ENCODE measurements at regions not wholly inside any gene's neighbourhood (a gene's known extent, or its start where the extent isn't known, plus 50 kb on each side); places are given as distances from the start of the nearest gene placed in this dataset.
"Not testable (repeated sequence)": the region's sequence is repeated elsewhere in the genome, so short reads cannot be mapped to it uniquely, and the experiment has no call there.

DNA sequence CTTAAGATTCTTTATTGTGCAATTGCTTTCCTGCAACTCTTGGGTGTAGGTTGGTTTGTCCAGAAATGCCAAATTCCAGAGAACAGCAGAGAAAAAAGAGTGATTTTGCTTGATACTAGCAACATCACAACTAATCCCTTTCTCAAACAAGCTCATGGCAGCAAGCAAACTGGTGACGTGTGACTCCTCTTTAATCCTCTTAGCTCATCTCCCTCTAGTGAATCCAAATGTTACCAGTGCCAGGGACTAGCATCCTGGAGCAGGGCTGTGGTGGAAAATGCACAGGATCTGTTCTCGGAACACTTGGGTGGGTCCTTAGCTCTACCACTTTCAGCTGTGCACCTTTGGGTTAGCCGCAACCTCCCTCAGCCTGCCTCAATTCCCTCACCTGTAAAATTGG is 204.0 kb upstream of the CCL2 start:
- DNase-seq = no peak

DNA sequence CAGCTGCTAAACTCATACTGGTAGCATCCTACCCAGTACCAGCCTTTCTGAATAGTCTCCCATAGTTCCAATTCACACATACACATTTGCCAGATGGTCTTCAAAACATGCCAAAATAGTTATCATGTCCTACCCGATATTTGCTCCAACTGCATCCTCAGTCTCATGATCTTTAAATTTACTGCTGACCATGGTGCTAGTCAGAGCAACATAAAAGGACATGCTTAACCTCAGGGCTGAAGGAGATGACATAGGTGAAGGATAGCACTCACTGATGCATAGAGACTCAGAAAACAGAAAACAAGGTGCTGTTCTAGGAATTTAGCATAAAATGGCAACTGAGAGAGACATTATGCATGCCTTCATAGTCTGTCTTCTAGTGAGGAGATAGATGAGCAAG is 200.6 kb upstream of the CCL2 start:
- no peak for DNase-seq

DNA sequence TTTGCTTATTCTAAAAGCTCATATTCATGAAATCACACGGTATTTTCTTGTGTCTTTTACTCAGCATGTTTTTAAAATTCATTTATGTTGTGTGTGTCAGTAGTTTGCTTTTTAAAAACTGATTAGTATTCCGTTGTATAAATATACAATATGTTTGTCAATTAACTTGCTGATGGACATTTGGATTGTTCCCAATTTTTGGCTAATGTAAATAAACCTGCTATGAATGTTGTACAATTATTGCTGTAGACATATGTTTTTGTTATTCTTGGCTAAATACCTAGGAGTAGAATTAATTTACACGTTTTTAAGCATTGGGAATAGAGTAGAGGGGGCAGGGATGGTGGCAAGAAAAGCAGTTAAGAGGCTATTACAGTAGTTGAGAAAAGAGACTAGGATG is 199.5 kb upstream of the CCL2 start:
- DNase-seq = no peak

DNA sequence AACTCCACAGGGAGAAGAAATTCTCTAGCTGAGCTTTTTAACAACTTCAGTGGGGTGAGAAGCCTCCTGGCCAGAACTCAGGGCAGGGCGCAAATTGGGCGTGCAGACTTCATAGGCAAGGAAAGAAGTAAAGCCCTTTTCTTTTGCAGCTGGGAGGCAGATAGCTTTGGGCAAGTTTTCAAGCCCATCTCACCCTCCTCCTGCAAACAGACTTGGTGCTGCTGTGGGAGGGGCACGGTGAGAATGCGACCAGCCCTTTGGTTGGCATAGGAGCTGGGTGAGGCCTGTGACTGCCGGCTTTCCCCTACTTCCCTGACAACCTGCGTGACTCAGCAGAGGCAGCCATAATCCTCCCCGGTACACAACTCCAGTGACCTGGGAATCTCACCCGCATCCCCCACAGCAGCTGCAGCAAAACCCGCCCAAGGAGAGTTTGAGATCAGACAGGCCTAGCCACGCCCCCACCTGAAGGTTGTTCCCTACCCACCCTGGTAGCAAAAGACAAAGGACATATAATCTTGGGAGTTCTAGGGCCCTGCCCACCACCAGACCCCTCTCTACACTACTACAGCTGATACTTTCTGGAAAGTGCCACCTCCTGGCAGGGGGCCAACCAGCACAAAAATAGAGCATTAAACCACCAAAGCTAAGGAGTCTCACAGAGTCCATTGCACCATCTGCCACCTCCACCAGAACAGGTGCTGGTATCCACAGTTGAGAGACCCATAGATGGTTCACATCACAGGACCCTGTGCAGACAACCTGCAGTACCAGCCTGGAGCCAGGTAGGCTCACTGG is 195.5 kb upstream of the CCL2 start:
- no peak for DNase-seq

DNA sequence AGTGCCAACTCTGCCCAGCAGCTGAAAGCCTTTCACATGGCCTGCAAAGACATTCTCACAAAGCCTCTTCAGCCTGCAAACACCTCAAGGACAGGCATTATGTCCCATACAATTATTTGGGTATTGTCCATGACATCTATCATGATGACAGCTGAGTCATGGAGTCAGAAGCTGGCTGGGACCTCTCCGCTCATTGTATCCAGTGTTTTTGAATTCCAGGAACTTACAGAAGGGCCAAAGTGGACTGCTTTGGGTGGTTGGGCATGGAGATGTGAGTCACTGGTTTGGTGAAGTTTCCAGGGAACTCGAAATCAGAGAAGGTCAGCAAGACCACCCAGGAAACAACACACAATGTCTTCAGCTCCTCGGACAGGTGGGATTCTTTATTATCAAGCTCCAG is 188.6 kb upstream of the CCL2 start:
- no peak for DNase-seq

DNA sequence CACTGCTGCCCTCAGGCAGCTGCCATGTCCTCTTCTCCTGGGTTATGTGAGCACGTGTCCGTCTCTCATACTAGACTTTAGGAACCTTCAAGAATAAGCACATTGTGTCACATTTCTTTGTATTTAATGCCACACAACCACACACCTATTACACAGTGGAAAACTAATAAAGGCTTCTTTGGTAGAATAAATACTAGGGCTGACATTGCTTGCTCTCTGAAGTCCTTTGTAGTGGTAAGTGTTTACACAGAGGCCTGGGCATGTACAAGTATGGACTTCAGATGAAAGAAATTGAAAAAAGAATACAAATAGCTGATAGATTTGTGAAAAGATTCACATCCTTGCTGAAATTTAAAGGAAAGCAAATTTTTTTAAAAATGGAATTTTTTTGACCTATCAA is 188.1 kb upstream of the CCL2 start:
- DNase-seq = no peak

DNA sequence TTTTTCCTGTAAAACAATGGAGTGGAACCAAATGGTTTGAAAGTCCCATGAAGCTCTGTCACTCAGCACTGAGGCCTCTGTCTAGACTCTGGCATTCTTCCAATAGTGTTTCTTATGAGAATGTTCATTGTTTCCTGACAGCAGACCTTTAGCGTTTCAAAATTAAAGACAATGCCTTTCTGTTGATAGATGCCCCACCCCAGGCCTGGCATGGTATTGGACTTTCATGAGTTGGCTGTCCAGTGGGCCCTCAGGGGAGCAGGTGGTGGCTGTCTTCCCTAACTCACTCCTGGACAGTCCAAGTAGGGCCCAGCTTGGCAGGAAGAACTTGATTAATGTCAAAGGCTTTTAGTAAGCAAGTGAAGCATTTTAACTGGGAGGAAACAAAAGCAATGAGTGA is 186.5 kb upstream of the CCL2 start:
- DNase-seq = no peak

DNA sequence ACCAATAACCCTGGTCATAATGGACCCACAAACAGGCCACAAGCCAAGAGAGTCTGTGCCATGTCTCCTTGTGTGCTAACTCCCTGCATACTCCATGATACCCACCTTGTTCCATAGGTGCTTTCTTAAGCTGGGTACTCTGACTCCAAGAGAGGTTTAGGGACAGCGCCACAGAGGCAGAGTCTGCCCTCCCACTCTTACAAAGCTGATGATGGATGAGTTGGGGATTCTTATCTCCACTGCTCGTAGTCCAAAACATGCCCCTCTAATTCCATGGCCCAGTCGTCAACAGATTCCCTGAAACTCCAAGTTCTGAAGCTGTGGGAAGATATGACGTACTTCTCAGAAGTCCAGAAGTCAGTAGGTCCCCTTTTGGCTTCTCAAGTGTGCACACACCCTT is 184.4 kb upstream of the CCL2 start:
- DNase-seq = no peak

DNA sequence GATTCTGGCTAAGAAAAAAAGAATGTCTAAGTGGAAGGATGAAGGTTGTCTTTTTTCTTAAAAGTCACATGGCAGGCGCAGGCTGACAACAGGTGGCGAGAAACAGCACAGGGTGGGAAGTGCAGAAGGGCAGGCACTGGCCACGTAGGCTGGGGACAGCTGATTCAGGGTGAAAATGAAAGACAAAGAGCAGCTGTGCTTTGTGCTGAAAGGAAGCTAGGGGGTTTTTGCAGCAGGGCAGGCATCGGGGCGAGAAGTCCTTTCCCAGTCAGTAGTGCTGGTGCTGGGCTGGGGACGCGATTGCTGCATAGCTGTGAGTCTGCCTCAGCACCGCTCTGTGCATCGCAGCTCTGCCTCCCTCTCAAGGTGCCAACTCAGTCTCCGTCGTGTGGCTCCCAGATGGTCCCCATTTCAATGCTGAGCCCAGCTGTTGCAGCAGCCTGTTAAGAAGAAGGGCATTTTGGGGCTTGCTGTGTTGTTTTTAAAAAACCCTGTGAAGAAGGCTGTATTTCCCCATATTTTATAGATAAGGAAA is 183.1 kb upstream of the CCL2 start:
- no peak for DNase-seq

DNA sequence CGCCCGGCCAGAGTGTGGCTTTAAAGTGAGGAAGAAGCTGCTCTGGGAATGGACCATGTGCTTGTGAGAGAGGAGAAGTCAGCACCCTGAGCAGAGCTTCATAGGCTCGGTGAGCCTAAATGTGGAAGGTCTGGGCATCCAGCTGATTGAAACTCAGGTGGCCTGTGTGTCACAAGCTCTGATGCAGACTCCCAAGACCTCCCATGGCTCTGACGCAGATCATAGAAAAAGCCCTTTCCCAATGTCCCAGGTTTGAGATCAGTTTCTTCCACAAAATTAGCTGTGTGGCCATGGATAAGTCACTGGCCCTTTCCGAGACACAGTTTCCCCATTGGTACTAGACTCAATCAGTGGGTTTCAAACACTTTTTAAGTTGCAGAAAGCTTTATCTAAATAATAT is 180.0 kb upstream of the CCL2 start:
- DNase-seq = no peak

DNA sequence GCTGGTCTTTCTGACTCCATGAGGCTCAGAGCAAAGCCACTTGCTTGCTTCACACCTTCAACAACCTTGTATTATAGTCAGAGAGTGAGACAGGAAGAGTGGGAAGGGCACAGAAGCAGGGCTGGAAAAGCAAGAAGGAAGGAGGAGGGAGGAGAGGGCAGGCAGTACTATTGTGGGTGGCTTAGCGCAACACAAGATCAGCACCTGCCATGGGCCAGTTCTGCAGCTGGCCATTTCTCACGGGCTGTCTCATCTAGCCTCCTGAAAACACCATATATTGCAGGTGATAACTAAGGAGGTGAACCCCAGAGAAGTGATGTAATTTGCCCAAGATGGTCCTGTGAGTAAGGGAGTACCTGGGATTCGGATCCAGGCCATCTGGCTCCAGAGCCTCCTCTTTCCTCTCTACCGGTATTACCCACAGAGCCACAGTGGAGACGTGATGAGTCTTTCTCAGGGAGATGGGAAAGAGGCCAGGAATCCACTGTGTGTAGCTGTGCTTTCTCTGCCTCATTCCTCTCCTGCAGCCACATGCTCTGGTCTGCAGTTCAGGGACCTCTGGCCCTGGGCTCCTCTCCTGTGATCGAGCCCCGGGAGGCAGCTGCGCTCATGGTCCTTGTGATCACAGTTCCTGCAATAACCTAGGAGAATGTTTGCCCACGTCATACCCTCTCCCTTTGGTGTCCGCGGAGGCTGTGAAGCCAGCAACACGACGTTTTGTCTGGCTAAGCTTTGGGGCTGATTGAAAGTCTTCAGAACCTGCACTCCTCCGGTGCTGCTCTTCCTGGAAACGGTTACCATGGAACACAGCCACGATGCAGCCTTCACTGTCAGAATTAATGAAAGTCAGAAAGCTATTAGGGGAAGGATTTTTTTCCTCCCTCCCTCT is 178.1 kb upstream of the CCL2 start:
- DNase-seq = no peak

DNA sequence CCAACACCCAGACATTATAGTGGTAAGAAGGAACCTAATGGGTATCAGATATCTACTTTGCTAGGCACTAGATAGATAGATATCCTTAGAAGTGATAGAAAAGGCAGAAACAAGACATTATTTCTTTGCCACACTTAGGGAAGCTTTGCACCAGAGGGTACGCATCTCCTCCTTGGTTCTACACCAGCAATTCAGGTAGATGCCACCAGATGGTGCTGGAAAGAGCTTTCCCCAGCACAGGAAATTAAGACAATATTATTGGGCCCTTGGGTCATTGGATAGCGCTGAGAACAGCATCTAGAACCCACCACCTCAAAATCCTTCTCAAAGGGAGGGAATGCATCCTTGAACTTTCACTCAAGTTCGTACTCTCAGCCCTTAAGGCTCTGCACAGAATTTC is 173.8 kb upstream of the CCL2 start:
- no peak for DNase-seq

DNA sequence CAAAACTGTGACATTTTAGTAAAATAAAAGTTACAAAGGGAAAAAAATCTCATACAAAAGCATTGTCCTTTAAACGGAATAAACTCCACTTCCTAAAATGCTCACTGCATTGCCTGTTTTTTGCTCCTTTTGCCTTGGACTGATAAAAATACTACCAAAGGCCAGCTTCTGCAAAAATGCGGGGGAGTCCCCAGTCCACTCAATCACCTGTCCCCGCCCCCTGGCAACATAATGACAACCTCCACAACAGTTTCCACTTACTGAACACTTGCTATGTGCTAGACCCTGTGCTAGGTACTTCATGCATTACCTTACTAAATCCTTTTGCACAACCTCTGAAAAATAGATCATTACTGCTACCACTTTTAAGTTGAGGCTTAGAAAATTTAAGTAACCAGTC is 172.7 kb upstream of the CCL2 start:
- DNase-seq = no peak

DNA sequence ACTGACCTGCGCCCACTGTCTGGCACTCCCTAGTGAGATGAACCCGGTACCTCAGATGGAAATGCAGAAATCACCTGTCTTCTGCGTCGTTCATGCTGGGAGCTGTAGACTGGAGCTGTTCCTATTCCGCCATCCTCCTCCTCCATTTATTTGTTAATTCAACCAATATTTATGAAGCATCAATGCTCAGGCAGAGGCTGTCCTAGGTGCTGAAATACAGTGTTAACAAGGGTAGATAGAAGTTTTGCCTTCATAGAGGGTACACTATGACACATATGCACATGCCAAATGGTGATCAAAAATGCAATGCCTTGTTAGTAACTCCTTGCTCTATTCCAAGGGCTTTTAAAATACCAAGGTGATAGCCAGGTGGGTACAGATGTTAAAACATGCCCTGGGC is 166.0 kb upstream of the CCL2 start:
- DNase-seq = not testable (repeated sequence)

DNA sequence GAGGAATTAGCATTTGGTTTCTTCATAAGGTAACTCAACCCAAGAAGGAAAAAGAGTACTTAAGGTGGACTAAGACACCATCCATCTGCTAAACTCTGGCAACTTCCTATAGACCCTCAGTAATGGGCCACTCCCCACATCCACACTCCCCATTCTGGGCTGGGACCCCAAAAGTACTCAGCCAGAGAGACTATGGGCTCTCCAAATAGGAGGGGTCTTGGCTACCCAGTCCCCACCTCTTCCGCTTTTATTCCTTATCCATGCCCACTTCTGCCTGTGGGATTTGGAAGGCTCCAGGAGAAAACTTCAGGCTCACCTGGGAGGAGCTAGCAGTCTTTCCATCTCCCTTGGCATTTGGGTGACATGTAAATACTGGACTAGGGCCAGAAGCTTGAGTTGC is 164.5 kb upstream of the CCL2 start:
- DNase-seq = no peak

DNA sequence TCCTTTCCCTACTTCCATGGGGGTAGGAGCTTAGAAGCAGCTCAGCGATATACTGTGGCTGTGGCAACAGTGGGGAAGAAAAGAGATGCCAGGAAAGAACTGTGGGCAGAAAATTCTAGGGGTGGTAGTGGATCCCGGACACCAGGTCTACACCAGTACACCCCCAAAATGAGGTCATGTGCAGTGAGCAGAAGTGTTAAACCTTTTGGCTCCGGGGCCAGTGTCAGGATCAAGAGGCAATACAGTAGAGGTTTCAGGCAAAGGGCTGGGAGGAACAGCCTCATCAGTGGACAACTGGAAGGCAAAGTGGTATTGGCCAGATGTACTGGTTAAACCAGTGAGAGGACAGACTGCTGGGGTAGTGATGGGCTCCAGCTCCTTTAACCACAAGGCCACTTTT is 163.1 kb upstream of the CCL2 start:
- no peak for DNase-seq

DNA sequence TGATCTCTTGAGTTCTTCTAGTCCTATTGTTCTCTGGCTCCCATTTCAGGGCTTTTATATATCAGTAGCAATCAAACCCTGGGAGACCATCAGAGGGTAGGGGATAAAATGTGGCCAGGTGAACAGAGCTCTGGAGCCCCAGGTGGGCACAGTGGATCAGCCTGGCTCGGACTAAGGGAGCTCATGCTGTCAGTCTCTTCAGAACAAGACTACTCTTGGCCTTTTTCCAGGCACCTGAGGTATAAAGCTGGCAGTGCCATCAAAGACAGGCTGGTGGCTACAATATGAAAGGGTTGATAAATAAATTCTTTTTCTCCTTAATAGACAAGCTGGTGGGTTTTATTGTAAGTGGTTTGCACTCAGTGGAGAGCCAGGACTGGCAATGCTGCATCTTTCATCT is 160.0 kb upstream of the CCL2 start:
- DNase-seq = no peak

DNA sequence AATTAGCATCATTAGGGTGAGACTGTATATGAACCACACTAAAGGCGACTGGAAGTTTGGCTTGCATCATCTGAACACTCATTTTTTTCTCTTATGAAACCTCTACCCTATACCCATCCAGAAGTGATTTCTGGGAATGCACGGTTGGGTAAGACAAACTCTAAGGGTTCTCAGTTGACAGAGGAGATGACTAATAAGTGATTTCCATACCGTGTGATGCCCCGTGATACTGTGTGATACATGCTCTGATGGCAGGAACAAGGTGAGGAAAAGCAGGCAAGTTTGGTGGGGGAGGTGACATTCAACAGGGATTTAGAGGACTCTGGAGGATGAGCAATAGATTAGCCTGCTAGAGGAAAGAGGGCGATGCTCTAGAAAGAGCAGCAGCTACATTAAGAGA is 156.4 kb upstream of the CCL2 start:
- no peak for DNase-seq

DNA sequence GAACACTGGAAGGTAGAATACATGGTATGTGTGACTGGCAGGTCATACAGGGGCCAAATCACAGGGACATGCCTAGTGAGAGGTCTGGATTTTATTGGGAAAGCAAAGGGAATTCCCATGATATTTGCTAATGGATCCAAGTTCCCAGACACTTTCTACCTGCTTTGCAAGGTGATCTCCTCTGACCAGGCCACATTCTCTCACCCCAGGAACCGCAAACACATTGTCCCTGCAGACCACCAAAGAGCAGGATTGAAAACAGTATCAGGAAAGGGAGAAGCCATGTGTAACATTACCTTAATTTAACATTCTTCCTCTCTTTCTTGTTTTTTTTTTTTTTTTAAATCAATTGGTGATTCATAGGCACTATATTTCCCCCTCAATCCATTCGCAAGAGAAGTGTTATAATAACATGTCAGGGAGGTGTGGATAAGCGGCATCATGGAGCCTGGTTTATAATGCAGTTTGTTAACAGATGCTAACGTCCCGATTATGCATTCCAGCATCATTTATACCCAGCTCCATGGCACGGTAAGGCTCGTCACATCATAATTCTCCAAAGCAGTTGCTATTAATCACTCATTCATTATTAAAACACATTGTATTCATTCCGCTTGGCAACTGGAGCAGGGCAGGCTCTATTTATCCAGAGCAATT is 155.1 kb upstream of the CCL2 start:
- no peak for DNase-seq

DNA sequence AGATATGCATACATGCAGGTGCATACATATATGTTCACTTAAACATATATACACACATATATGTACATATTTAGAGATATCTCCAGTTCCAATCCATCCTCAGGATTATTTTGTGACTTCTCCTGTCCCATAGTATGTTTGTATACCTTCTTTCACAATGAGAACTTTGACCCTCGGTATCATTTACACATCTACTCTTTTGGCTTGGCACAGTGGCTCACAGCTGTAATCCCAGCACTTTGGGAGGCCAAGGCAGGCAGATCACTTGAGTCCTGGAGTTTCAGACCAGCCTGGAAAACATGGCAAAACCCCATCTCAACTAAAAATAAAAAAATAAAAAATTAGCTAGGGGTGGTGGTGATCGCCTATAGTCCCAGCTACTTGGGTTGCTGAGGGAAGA is 148.1 kb upstream of the CCL2 start:
- DNase-seq = no peak

DNA sequence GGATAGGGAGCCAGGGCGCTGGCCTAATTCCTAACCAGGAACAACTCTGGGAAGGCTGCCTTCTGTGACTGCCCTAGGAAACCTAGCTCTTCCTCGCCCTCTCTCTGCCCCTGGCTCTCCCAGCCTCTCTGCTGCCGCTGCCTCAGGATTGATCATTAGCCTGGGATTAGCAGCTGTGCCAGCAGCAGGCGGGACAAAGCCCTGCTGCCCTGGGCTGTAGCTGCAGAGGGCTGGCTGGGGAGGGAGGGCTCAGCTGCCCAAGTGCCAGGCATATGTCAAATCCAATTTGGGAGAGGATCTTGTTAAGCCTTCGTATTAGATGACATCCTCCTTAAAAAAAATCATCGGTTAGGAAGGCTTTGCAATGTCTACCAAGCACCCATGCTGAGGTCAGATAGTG is 144.8 kb upstream of the CCL2 start:
- no peak for DNase-seq

DNA sequence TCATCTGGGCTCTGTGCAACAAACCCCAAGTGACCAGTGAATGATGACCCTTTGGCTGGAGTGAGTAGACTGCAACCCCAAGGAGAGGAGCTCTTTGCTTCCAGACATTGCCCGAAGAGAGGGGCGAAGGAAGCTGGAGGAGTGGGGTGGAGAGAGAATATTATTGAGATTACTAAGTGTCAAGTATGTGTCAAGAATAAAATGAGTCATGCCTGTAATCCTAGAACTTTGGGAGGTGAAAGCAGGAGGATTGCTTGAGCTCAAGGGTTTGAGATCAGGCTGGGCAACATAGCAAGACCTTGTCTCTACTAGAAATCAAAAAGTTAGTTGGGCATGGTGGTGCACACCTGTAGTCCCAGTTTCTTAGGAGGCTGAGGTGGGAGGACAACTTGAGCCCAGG is 142.0 kb upstream of the CCL2 start:
- no peak for DNase-seq

DNA sequence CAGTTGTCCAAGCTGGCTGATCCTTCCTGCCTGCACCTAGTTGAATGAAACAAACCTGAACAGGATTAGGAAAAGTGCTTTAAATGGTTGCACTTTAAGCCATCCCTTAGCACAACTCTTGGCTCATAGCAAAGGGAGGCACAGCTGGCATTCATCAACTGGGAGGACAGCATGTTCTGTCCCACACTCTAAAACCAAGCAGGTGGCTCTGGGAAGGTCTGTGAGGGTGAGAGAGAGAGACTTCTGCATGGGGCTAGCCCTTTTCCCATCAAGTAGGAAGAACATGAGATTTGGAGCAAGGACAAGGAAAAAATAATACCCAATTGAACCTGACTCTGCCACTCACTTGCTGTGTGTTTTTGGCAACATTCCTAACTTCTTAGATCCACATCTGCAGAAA is 140.9 kb upstream of the CCL2 start:
- DNase-seq = no peak

DNA sequence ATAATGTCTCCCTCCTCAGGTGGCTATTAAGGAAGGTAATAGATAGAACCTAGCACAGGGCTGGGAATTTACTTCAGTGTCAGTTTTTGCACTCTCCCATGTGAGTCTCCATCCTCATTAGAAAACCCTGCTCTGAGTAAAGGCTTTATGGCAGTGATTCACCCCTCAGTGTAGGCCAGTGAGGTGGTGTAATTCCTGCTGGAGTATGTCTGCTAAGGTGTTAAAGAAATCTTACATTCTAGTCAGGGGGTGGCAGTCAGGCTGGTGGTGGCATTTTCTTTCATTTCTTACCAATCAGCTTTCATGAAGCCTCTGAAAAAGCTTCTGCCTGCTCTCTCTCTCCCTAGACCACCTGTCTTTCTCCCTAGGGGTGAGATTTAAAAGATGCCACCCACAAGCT is 138.8 kb upstream of the CCL2 start:
- DNase-seq = no peak

Data from bone marrow (tissue), 2 donors.